PC-3 (cell line): ENCODE measurements at regions not wholly inside any gene's neighbourhood (a gene's known extent, or its start where the extent isn't known, plus 50 kb on each side); places are given as distances from the start of the nearest gene placed in this dataset.

ENCODE experiments used
- EZH2 ChIP-seq: fragments of 300-600 bp; sonication (generic); IDR thresholded peaks from one replicate; pipeline ENCODE4 v1.6.1; 2017; ENCODE audit warnings: antibody characterized with exemption, mild to moderate bottlenecking, low read length; ENCODE audit not compliant: unreplicated experiment
- EZH2phosphoT487 ChIP-seq: fragments of 300-600 bp; sonication (generic); IDR thresholded peaks from 2 replicates; pipeline ENCODE4 v1.6.1; 2018; ENCODE audit warnings: mild to moderate bottlenecking, antibody characterized with exemption, low read length, borderline replicate concordance
- TF ChIP-seq, protein P1 (sequence below): fragments of 300-600 bp; sonication (generic); conservative IDR thresholded peaks from 2 replicates; pipeline ENCODE4 v1.5.1; 2017; ENCODE audit warnings: antibody characterized with exemption, low read depth, mild to moderate bottlenecking, low read length

DNA sequence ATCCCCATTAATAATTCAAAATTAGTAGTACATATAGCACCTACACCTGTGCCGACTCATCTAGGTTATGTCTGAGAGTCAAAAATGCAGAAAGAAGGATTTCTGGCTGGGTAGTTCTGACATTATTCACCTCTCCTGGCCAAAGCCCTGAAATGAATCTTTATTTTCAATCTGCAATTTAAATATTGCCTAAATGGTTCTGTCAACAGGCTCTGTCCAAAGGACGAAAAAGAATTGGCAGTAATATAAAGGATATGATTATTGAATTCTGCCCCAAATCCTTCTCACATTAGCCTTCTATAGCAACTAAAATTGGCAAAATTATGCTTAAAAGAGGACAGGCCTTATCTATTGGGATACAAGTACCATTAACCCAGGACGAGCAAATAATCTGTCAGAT lies 86.9 kb upstream of the SPANXN4 start:
- TF ChIP-seq EZH2 (no peak), EZH2phosphoT487 (no peak)
- TF ChIP-seq, protein P1, sequence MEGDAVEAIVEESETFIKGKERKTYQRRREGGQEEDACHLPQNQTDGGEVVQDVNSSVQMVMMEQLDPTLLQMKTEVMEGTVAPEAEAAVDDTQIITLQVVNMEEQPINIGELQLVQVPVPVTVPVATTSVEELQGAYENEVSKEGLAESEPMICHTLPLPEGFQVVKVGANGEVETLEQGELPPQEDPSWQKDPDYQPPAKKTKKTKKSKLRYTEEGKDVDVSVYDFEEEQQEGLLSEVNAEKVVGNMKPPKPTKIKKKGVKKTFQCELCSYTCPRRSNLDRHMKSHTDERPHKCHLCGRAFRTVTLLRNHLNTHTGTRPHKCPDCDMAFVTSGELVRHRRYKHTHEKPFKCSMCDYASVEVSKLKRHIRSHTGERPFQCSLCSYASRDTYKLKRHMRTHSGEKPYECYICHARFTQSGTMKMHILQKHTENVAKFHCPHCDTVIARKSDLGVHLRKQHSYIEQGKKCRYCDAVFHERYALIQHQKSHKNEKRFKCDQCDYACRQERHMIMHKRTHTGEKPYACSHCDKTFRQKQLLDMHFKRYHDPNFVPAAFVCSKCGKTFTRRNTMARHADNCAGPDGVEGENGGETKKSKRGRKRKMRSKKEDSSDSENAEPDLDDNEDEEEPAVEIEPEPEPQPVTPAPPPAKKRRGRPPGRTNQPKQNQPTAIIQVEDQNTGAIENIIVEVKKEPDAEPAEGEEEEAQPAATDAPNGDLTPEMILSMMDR: no peak
